K562 (cell line): ENCODE measurements at regions not wholly inside any gene's neighbourhood (a gene's known extent, or its start where the extent isn't known, plus 50 kb on each side); places are given as distances from the start of the nearest gene placed in this dataset.

ENCODE experiments used
- ATAC-seq: fragments of 200-7000 bp; cut with Tn5 transposase; 3 replicates; pipeline ENCODE4 v1.9.1; 2020; ENCODE audit warnings: moderate library complexity
- BruUV-seq: library from RNA; stranded (reverse); fragments of 400-500 nt; replicated peaks from 2 replicates; lab custom pipeline; 2021; lab: Mats Ljungman, UMichigan
- CTCF ChIA-PET: fragments of 300-600 bp; formaldehyde crosslinking; extraction: SDS; loops from one replicate; lab custom pipeline; 2021; ENCODE audit warnings: low intra/inter-chr PET ratio; lab: Yijun Ruan, JAX
- POLR2A ChIA-PET: fragments of 300-600, 350-650 bp; sonication (Branson Sonifier 250); formaldehyde crosslinking; extraction: SDS; loops from one replicate; lab custom pipeline; 2021; ENCODE audit warnings: antibody characterized with exemption, inconsistent platforms; lab: Yijun Ruan, JAX
- DNase-seq, 4 experiments: peaks; one replicate each; pipeline versions ENCODE4 v3.0.0 to v3.0.0-alpha.2; 2011 to 2018; ENCODE audit warnings: low spot score in 3 of 4, mixed read lengths in 3 of 4; ENCODE audit errors: extremely low read depth in 1 of 4
- FAIRE-seq: peaks from 2 replicates; lab custom pipeline; 2011; peaks lifted over from hg19 to GRCh38; lab: Jason Lieb, UNC
- H2AFZ ChIP-seq: 2 replicates; pipeline ENCODE4 v1.6.0; 2011; ENCODE audit warnings: low read depth, low read length, control low read depth, inconsistent platforms
- H3K27ac ChIP-seq: fragments of 200-600 bp; 3 replicates; pipeline ENCODE4 v1.8.0; 2011; ENCODE audit warnings: low read depth, mild to moderate bottlenecking, control low read depth, inconsistent platforms, low read length, moderate library complexity, mixed read lengths; ENCODE audit errors: extremely low read depth
- H3K27me3 ChIP-seq, 2 experiments: fragments of 300-600 bp in 1 of 2; 2 replicates in 1 of 2; 3 replicates in 1 of 2; pipeline versions ENCODE4 v1.6.0 to v1.8.0; 2011; ENCODE audit warnings: inconsistent platforms in 2 of 2, low read length in 2 of 2, mild to moderate bottlenecking in 1 of 2, mixed read lengths in 1 of 2, moderate library complexity in 1 of 2; ENCODE audit not compliant: control insufficient read depth in 2 of 2, insufficient read depth in 2 of 2
- H3K36me3 ChIP-seq: fragments of 300-600 bp; 3 replicates; pipeline ENCODE4 v1.8.0; 2011; ENCODE audit warnings: mild to moderate bottlenecking, low read length, inconsistent platforms; ENCODE audit not compliant: control insufficient read depth, insufficient read depth
- H3K4me1 ChIP-seq, 2 experiments: fragments of 200-600 bp in 1 of 2; replicated peaks in 1 of 2; 2 replicates in 1 of 2; 3 replicates in 1 of 2; pipeline versions ENCODE4 v1.5.1 to v1.8.0; 2011; ENCODE audit warnings: inconsistent platforms in 2 of 2, low read length in 2 of 2, mild to moderate bottlenecking in 1 of 2, mixed read lengths in 1 of 2, moderate library complexity in 1 of 2; ENCODE audit not compliant: control insufficient read depth in 2 of 2, insufficient read depth in 2 of 2
- H3K4me2 ChIP-seq: 2 replicates; pipeline ENCODE4 v1.6.1; 2011; ENCODE audit warnings: low read length, control low read depth, inconsistent platforms, mixed read lengths; ENCODE audit not compliant: insufficient read depth
- H3K4me3 ChIP-seq: fragments of 200-600 bp; sonication (generic), shearing (Covaris generic); 2 replicates; pipeline ENCODE4 v1.5.1; 2016; ENCODE audit warnings: control low read depth, inconsistent platforms
- H3K79me2 ChIP-seq: fragments of 200-600 bp; 3 replicates; pipeline ENCODE4 v1.8.0; 2011; ENCODE audit warnings: low read length, inconsistent platforms; ENCODE audit not compliant: control insufficient read depth, insufficient read depth
- H3K9ac ChIP-seq, 2 experiments: 2 replicates each; pipeline versions ENCODE4 v1.6.0 to v1.6.1; 2011; ENCODE audit warnings: low read depth in 2 of 2, low read length in 2 of 2, control low read depth in 1 of 2, inconsistent platforms in 1 of 2, mild to moderate bottlenecking in 1 of 2, mixed read lengths in 1 of 2; ENCODE audit not compliant: insufficient read depth in 1 of 2
- H3K9me1 ChIP-seq: one replicate; pipeline ENCODE4 v1.6.0; 2011; ENCODE audit warnings: inconsistent platforms, mild to moderate bottlenecking, low read length, moderate library complexity; ENCODE audit not compliant: control insufficient read depth, insufficient read depth
- H3K9me3 ChIP-seq: replicated peaks from 2 replicates; pipeline ENCODE4 v1.5.1; 2011; ENCODE audit warnings: low read depth, low read length, inconsistent platforms; ENCODE audit not compliant: control insufficient read depth, insufficient read depth
- H4K20me1 ChIP-seq: replicated peaks from 2 replicates; pipeline ENCODE4 v1.6.1; 2011; ENCODE audit warnings: low read length, inconsistent platforms, mixed read lengths; ENCODE audit not compliant: control insufficient read depth, insufficient read depth
- ATF3 ChIP-seq, 2 experiments: fragments of 450-650 bp in 1 of 2; sonication (generic) in 1 of 2; formaldehyde crosslinking in 1 of 2; IDR thresholded peaks in 1 of 2; conservative IDR thresholded peaks in 1 of 2; 2 replicates each; pipeline versions ENCODE4 v1.6.1 to v1.8.1; 2016 to 2023; ENCODE audit warnings: mild to moderate bottlenecking in 2 of 2, moderate library complexity in 2 of 2, inconsistent platforms in 1 of 2, missing genetic modification reagents in 1 of 2
- CC2D1A ChIP-seq: fragments of 450-650 bp; IDR thresholded peaks from 2 replicates; pipeline ENCODE4 v1.6.1; 2017; ENCODE audit warnings: mild to moderate bottlenecking
- COPS2 ChIP-seq: fragments of 450-650 bp; conservative IDR thresholded peaks from 2 replicates; pipeline ENCODE4 v1.6.1; 2016; ENCODE audit warnings: mild to moderate bottlenecking, moderate library complexity
- GATA2 ChIP-seq: sonication (generic); formaldehyde crosslinking; IDR thresholded peaks from 2 replicates; pipeline ENCODE4 v1.4.0; 2020; ENCODE audit warnings: mild to moderate bottlenecking, missing genetic modification reagents
- LARP7 ChIP-seq: fragments of 450-650 bp; IDR thresholded peaks from 2 replicates; pipeline ENCODE4 v1.6.1; 2016
- PHF8 ChIP-seq: fragments of 200-600 bp; sonication (generic); IDR thresholded peaks from 2 replicates; pipeline ENCODE4 v1.6.1; 2012; ENCODE audit warnings: mixed run types, mild to moderate bottlenecking, inconsistent platforms, low read length, moderate library complexity, borderline replicate concordance
- PML ChIP-seq: IDR thresholded peaks from 2 replicates; pipeline ENCODE4 v1.6.1; 2012; ENCODE audit warnings: low read length, inconsistent platforms
- RAD21 ChIP-seq, 2 experiments: fragments of 250-450 bp in 1 of 2; fragments of 450-650 bp in 1 of 2; sonication (Bioruptor Pico) in 1 of 2; formaldehyde crosslinking in 1 of 2; IDR thresholded peaks in 1 of 2; conservative IDR thresholded peaks in 1 of 2; 2 replicates each; pipeline versions ENCODE4 v1.4.0 to v1.8.0; 2020 to 2022; ENCODE audit warnings: mild to moderate bottlenecking in 2 of 2, moderate library complexity in 1 of 2
- RNF2 ChIP-seq: sonication (generic); IDR thresholded peaks from 2 replicates; pipeline ENCODE4 v1.6.1; 2016
- SIRT6 ChIP-seq: IDR thresholded peaks from one replicate; pipeline ENCODE4 v1.6.1; 2012; ENCODE audit warnings: low read depth, mild to moderate bottlenecking, control low read depth, inconsistent platforms, low read length, moderate library complexity
- SIX5 ChIP-seq, 2 experiments: IDR thresholded peaks; 2 replicates each; pipeline ENCODE4 v1.6.1; 2011; ENCODE audit warnings: low read length in 2 of 2, borderline replicate concordance in 1 of 2, low read depth in 1 of 2, mild to moderate bottlenecking in 1 of 2, moderate library complexity in 1 of 2; ENCODE audit not compliant: insufficient read depth in 1 of 2
- SMARCA4 ChIP-seq: fragments of 450-650 bp; IDR thresholded peaks from 2 replicates; pipeline ENCODE4 v1.6.1; 2016
- ZBTB26 ChIP-seq: fragments of 450-650 bp; formaldehyde crosslinking; IDR thresholded peaks from 2 replicates; pipeline ENCODE4 v1.4.0; 2022; ENCODE audit warnings: missing genetic modification characterization
- ZNF121 ChIP-seq: sonication (generic); formaldehyde crosslinking; conservative IDR thresholded peaks from 2 replicates; pipeline ENCODE4 v1.8.0; 2022; ENCODE audit warnings: missing genetic modification reagents
- ZNF384 ChIP-seq: IDR thresholded peaks from 2 replicates; pipeline ENCODE4 v1.6.1; 2012; ENCODE audit warnings: low read depth, low read length, improper control_type of control experiment
- WGBS: fragments of 100-300 bp; shearing (Covaris generic); methylation state at CpG from one replicate; pipeline ENCODE4 v1.1.6; 2016; ENCODE audit warnings: low coverage, mixed read lengths; ENCODE audit not compliant: insufficient coverage; ENCODE audit errors: missing lambda C conversion rate; 5-methylcytosine and 5-hydroxymethylcytosine counted together
- in situ Hi-C: fragments of 300-500 bp; cut with MboI; formaldehyde crosslinking; loops from 4 replicates; pipeline ENCODE4 v1.15.0; 2018; ENCODE audit warnings: inconsistent platforms, mixed read lengths
- intact Hi-C: fragments of 100-400 bp; cut with micrococcal nuclease; formaldehyde crosslinking; loops from 2 replicates; pipeline ENCODE4 v1.14.2; 2022

GRCh38 chr10:91006001-91006751 is 85.3 kb upstream of the ANKRD1 start:
- H3K27ac ChIP-seq, result no peak overlapping the region
- H3K4me1 ChIP-seq, result no peaks in the 10 kb centered on the region
- H3K9me1 ChIP-seq, result no peaks in the 10 kb centered on the region
- ChIA-PET POLR2A (no interaction called here), CTCF (interaction anchor here (1.0 to 1.8 kb wide), 2 partner anchors 94 to 245 kb away, joined by 3 to 23 read pairs; no protein-coding TSS in a partner anchor)
- no peaks in the 10 kb centered on the region for H3K9me3 ChIP-seq
- no peak overlapping the region for H3K4me2 ChIP-seq
- H3K36me3 ChIP-seq, result no peaks in the 10 kb centered on the region
- H4K20me1 ChIP-seq, result no peaks in the 10 kb centered on the region
- H3K79me2 ChIP-seq, result no peaks in the 10 kb centered on the region
- H2AFZ ChIP-seq, result no peak overlapping the region
- in situ Hi-C loops (loop anchor here (10.0 kb wide), 1 partner anchor 239 kb away; no protein-coding TSS in a partner anchor), intact Hi-C loops (loop anchor here (1.0 to 10.0 kb wide), 3 partner anchors 245 to 539 kb away; no protein-coding TSS in a partner anchor)
- ATAC-seq (peak; percentile 78), DNase-seq (peak; percentile 41 to 66 (median 45)), FAIRE-seq (peak; percentile 92)
- H3K27me3 ChIP-seq, result no peaks in the 10 kb centered on the region
- no peak overlapping the region for H3K9ac ChIP-seq
- no peak overlapping the region for H3K4me3 ChIP-seq
- 0% methylated on average over 2 of the region's 2 CpGs for WGBS
- BruUV-seq, result no TSS peak
- TF ChIP-seq ZNF121, result no peak
- no peak for TF ChIP-seq SIRT6
- TF ChIP-seq ZBTB26 (CRISPR knock-in tag), result no peak
- peak; percentile 73 for TF ChIP-seq GATA2 (CRISPR knock-in tag)
- no peak for TF ChIP-seq PML
- TF ChIP-seq SMARCA4, result no peak
- no peak for TF ChIP-seq LARP7
- peak; percentile 26; the same call in 1 of the 2 replicates for TF ChIP-seq CC2D1A
- TF ChIP-seq PHF8, result no peak
- peak; percentile 78 for TF ChIP-seq ATF3 (IDR thresholded peaks at IDR 0.05)
- TF ChIP-seq ATF3 (CRISPR knock-in tag; conservative IDR thresholded peaks at IDR 0.05), result no peak
- no peak for TF ChIP-seq COPS2
- peak; percentile 28; the same call in 1 of the 2 replicates for TF ChIP-seq ZNF384
- TF ChIP-seq RNF2, result no peak
- TF ChIP-seq SIX5 (IDR thresholded peaks at IDR 0.05; ENCODE audit: borderline replicate concordance in 1 of 2, insufficient read depth in 1 of 2, low read depth in 1 of 2, low read length in 2 of 2), result no peak
- peak; percentile 81 to 87 for TF ChIP-seq RAD21 (CRISPR knock-in tag; conservative IDR thresholded peaks at IDR 0.05 in 1 of 2, IDR thresholded peaks at IDR 0.05 in 1 of 2)
